GM19238 (cell line): ENCODE measurements at regions not wholly inside any gene's neighbourhood (a gene's known extent, or its start where the extent isn't known, plus 50 kb on each side); places are given as distances from the start of the nearest gene placed in this dataset.
"Not testable (repeated sequence)": the region's sequence is repeated elsewhere in the genome, so short reads cannot be mapped to it uniquely, and the experiment has no call there.

Experiments used
- DNase-seq: peaks from one replicate; pipeline ENCODE4 v3.0.0; 2011; ENCODE audit warnings: low spot score; ENCODE audit not compliant: insufficient read length

GRCh38 chr1:88608139-88608943 lies 75.7 kb upstream of the PKN2 start:
- DNase-seq = no peak

- no peak for DNase-seq
Observed at GRCh38 chr1:88609051-88609450, 75.0 kb upstream of the PKN2 start.

GRCh38 chr1:88610687-88611086 lies 73.4 kb upstream of the PKN2 start:
- no peak for DNase-seq

- DNase-seq = no peak
Observed at GRCh38 chr1:88612292-88612691, 71.8 kb upstream of the PKN2 start.

- no peak for DNase-seq
Observed at GRCh38 chr1:88612773-88613172, 71.3 kb upstream of the PKN2 start.

GRCh38 chr1:88618331-88618730 lies 65.7 kb upstream of the PKN2 start:
- no peak for DNase-seq

GRCh38 chr1:88623101-88623500 lies 61.0 kb upstream of the PKN2 start:
- not testable (repeated sequence) for DNase-seq
